H7 (cell line): ENCODE measurements at regions not wholly inside any gene's neighbourhood (a gene's known extent, or its start where the extent isn't known, plus 50 kb on each side); places are given as distances from the start of the nearest gene placed in this dataset.

Experiments
- DNase-seq: peaks from one replicate; pipeline ENCODE4 v3.0.0; 2012
- H3K27me3 ChIP-seq: 2 replicates; pipeline ENCODE4 v1.6.0; 2011; ENCODE audit warnings: mild to moderate bottlenecking, low read length; ENCODE audit not compliant: control insufficient read depth, insufficient read depth
- H3K36me3 ChIP-seq: replicated peaks from 2 replicates; pipeline ENCODE4 v1.5.1; 2011; ENCODE audit warnings: low read length; ENCODE audit not compliant: control insufficient read depth, insufficient read depth
- H3K4me3 ChIP-seq: 2 replicates; pipeline ENCODE4 v1.5.1; 2011; ENCODE audit warnings: low read depth, mild to moderate bottlenecking, control low read depth, low read length, moderate library complexity; ENCODE audit not compliant: insufficient read depth

- H3K27me3 ChIP-seq, result no peaks in the 10 kb centered on the region
- no peaks in the 10 kb centered on the region for H3K36me3 ChIP-seq
- no peak overlapping the region for H3K4me3 ChIP-seq
- no peak for DNase-seq
These were observed 742.2 kb downstream of the VRK1 start for GRCh38 chr14:97539411-97539795.

GRCh38 chr14:97539884-97540283 lies 742.7 kb downstream of the VRK1 start:
- Histone ChIP-seq H3K27me3 (no peaks in the 10 kb centered on the region), H3K4me3 (no peak overlapping the region), H3K36me3 (no peaks in the 10 kb centered on the region)
- no peak for DNase-seq

GRCh38 chr14:97543221-97543620 lies 746.0 kb downstream of the VRK1 start:
- Histone ChIP-seq H3K36me3 (no peaks in the 10 kb centered on the region), H3K4me3 (no peak overlapping the region), H3K27me3 (no peaks in the 10 kb centered on the region)
- no peak for DNase-seq

- Histone ChIP-seq H3K27me3 (no peaks in the 10 kb centered on the region), H3K36me3 (no peaks in the 10 kb centered on the region), H3K4me3 (no peak overlapping the region)
- no peak for DNase-seq
These were observed 746.6 kb downstream of the VRK1 start for GRCh38 chr14:97543816-97544215.

- no peak for DNase-seq
- no peaks in the 10 kb centered on the region for H3K27me3 ChIP-seq
- no peaks in the 10 kb centered on the region for H3K36me3 ChIP-seq
- no peak overlapping the region for H3K4me3 ChIP-seq
These were observed 747.4 kb downstream of the VRK1 start for GRCh38 chr14:97544571-97544970.

GRCh38 chr14:97546491-97547230 lies 749.5 kb downstream of the VRK1 start:
- Histone ChIP-seq H3K4me3 (no peak overlapping the region), H3K36me3 (no peaks in the 10 kb centered on the region), H3K27me3 (no peaks in the 10 kb centered on the region)
- no peak for DNase-seq

GRCh38 chr14:97550463-97550862 lies 753.3 kb downstream of the VRK1 start:
- no peaks in the 10 kb centered on the region for H3K27me3 ChIP-seq
- DNase-seq, result no peak
- H3K4me3 ChIP-seq, result no peak overlapping the region
- H3K36me3 ChIP-seq, result no peaks in the 10 kb centered on the region

- Histone ChIP-seq H3K36me3 (no peaks in the 10 kb centered on the region), H3K27me3 (no peaks in the 10 kb centered on the region), H3K4me3 (no peak overlapping the region)
- no peak for DNase-seq
These were observed 757.4 kb downstream of the VRK1 start for GRCh38 chr14:97554597-97554996.

GRCh38 chr14:97564334-97564733 lies 767.2 kb downstream of the VRK1 start:
- no peak for DNase-seq
- Histone ChIP-seq H3K27me3 (no peaks in the 10 kb centered on the region), H3K36me3 (no peaks in the 10 kb centered on the region), H3K4me3 (no peak overlapping the region)

GRCh38 chr14:97571201-97571600 lies 774.0 kb downstream of the VRK1 start:
- H3K36me3 ChIP-seq, result no peaks in the 10 kb centered on the region
- no peak overlapping the region for H3K4me3 ChIP-seq
- H3K27me3 ChIP-seq, result no peaks in the 10 kb centered on the region; the same call in 1 of the 2 replicates
- no peak for DNase-seq

- H3K27me3 ChIP-seq, result no peaks in the 10 kb centered on the region; the same call in 1 of the 2 replicates
- no peaks in the 10 kb centered on the region for H3K36me3 ChIP-seq
- H3K4me3 ChIP-seq, result no peak overlapping the region
- no peak for DNase-seq
These were observed 774.8 kb downstream of the VRK1 start for GRCh38 chr14:97571866-97572555.

GRCh38 chr14:97572583-97573458 lies 775.6 kb downstream of the VRK1 start:
- H3K27me3 ChIP-seq, result no peaks in the 10 kb centered on the region; the same call in 1 of the 2 replicates
- DNase-seq, result peak; percentile 26
- no peaks in the 10 kb centered on the region for H3K36me3 ChIP-seq
- no peak overlapping the region for H3K4me3 ChIP-seq

GRCh38 chr14:97575677-97576076 lies 778.5 kb downstream of the VRK1 start:
- no peak overlapping the region for H3K4me3 ChIP-seq
- H3K36me3 ChIP-seq, result no peaks in the 10 kb centered on the region
- no peaks in the 10 kb centered on the region; the same call in 1 of the 2 replicates for H3K27me3 ChIP-seq
- DNase-seq, result no peak

- DNase-seq, result no peak
- Histone ChIP-seq H3K36me3 (no peaks in the 10 kb centered on the region), H3K27me3 (no peaks in the 10 kb centered on the region), H3K4me3 (no peak overlapping the region)
These were observed 781.9 kb downstream of the VRK1 start for GRCh38 chr14:97578982-97579548.
